Endothelial cell of umbilical vein (primary cell): ENCODE measurements at regions not wholly inside any gene's neighbourhood (a gene's known extent, or its start where the extent isn't known, plus 50 kb on each side); places are given as distances from the start of the nearest gene placed in this dataset.

Experiments used
- BruUV-seq: library from RNA; stranded (reverse); fragments of 400-500 nt; replicated peaks from 2 replicates; lab custom pipeline; 2021; lab: Mats Ljungman, UMichigan
- CTCF ChIA-PET: fragments of 300-600, 350-600 bp; sonication (Branson Sonifier 250); formaldehyde crosslinking; loops from one replicate; lab custom pipeline; 2021; ENCODE audit warnings: antibody characterized with exemption, inconsistent platforms; lab: Charles Lee
- POLR2A ChIA-PET: fragments of 300-600, 350-600 bp; sonication (Branson Sonifier 250); formaldehyde crosslinking; loops from one replicate; lab custom pipeline; 2021; ENCODE audit warnings: antibody characterized with exemption, inconsistent platforms; lab: Charles Lee
- DNase-seq: peaks from one replicate; pipeline ENCODE4 v3.0.0-alpha.2; 2011; ENCODE audit warnings: low read depth, low spot score
- FAIRE-seq: peaks from 2 replicates; lab custom pipeline; 2011; peaks lifted over from hg19 to GRCh38; lab: Jason Lieb, UNC
- H2AFZ ChIP-seq: 2 replicates; pipeline ENCODE4 v1.6.0; 2012; ENCODE audit warnings: low read depth, low read length, control low read depth, inconsistent platforms
- H3K27ac ChIP-seq: 2 replicates; pipeline ENCODE4 v1.5.1; 2011; ENCODE audit warnings: low read depth, mild to moderate bottlenecking, control low read depth, low read length, moderate library complexity; ENCODE audit not compliant: insufficient read depth
- H3K27me3 ChIP-seq, 2 experiments: 2 replicates each; pipeline versions ENCODE4 v1.6.0 to v1.6.1; 2011; ENCODE audit warnings: low read length in 2 of 2, mixed read lengths in 1 of 2; ENCODE audit not compliant: control insufficient read depth in 2 of 2, insufficient read depth in 2 of 2
- H3K36me3 ChIP-seq, 2 experiments: 2 replicates in 1 of 2; 3 replicates in 1 of 2; pipeline ENCODE4 v1.5.1; 2011; ENCODE audit warnings: low read length in 2 of 2, mild to moderate bottlenecking in 1 of 2, moderate library complexity in 1 of 2; ENCODE audit not compliant: control insufficient read depth in 2 of 2, insufficient read depth in 2 of 2; ENCODE audit errors: extremely low read depth in 1 of 2
- H3K4me1 ChIP-seq: 3 replicates; pipeline ENCODE4 v1.5.1; 2011; ENCODE audit warnings: mild to moderate bottlenecking, low read length; ENCODE audit not compliant: control insufficient read depth, insufficient read depth; ENCODE audit errors: extremely low read depth
- H3K4me2 ChIP-seq: 2 replicates; pipeline ENCODE4 v1.6.1; 2011; ENCODE audit warnings: low read length, control low read depth, mixed read lengths; ENCODE audit not compliant: insufficient read depth
- H3K4me3 ChIP-seq, 3 experiments: fragments of 200-600 bp in 1 of 3; sonication (generic), shearing (Covaris generic) in 1 of 3; replicated peaks in 1 of 3; 2 replicates each; pipeline ENCODE4 v1.5.1; 2011 to 2016; ENCODE audit warnings: control low read depth in 3 of 3, low read length in 3 of 3, mild to moderate bottlenecking in 2 of 3, inconsistent platforms in 1 of 3, low read depth in 1 of 3, moderate library complexity in 1 of 3; ENCODE audit not compliant: insufficient read depth in 1 of 3
- H3K79me2 ChIP-seq: 2 replicates; pipeline ENCODE4 v1.6.0; 2012; ENCODE audit warnings: low read length, inconsistent platforms; ENCODE audit not compliant: control insufficient read depth, insufficient read depth
- H3K9ac ChIP-seq: replicated peaks from 2 replicates; pipeline ENCODE3; 2011; ENCODE audit warnings: low read length, control low read depth; ENCODE audit not compliant: insufficient read depth; ENCODE audit errors: extremely low read depth
- H3K9me1 ChIP-seq: replicated peaks from 3 replicates; pipeline ENCODE4 v1.6.0; 2011; ENCODE audit warnings: mild to moderate bottlenecking, low read length; ENCODE audit not compliant: control insufficient read depth, insufficient read depth; ENCODE audit errors: extremely low read depth
- H3K9me3 ChIP-seq: replicated peaks from 2 replicates; pipeline ENCODE4 v1.5.1; 2012; ENCODE audit warnings: low read length, inconsistent platforms; ENCODE audit not compliant: control insufficient read depth, insufficient read depth
- H4K20me1 ChIP-seq: replicated peaks from 2 replicates; pipeline ENCODE3; 2011; ENCODE audit warnings: mild to moderate bottlenecking, low read length; ENCODE audit not compliant: control insufficient read depth, insufficient read depth; ENCODE audit errors: extremely low read depth
- EZH2 ChIP-seq: IDR thresholded peaks from 2 replicates; pipeline ENCODE4 v1.6.1; 2012; ENCODE audit warnings: borderline replicate concordance, low read depth, mild to moderate bottlenecking, moderate library complexity, low read length, inconsistent platforms; ENCODE audit not compliant: severe bottlenecking
- FOS ChIP-seq: IDR thresholded peaks from 2 replicates; pipeline ENCODE4 v1.6.1; 2011; ENCODE audit warnings: mild to moderate bottlenecking, low read length, moderate library complexity, borderline replicate concordance; ENCODE audit not compliant: insufficient read depth
- GATA2 ChIP-seq: IDR thresholded peaks from 2 replicates; pipeline ENCODE4 v1.7.0; 2011; ENCODE audit warnings: low read depth, mild to moderate bottlenecking, moderate library complexity, mixed read lengths, low read length; ENCODE audit not compliant: insufficient read length, insufficient read depth
- JUN ChIP-seq: IDR thresholded peaks from 2 replicates; pipeline ENCODE4 v1.6.1; 2011; ENCODE audit warnings: borderline replicate concordance, low read depth; ENCODE audit not compliant: insufficient read length, insufficient read depth
- MYC ChIP-seq: IDR thresholded peaks from one replicate; pipeline ENCODE4 v1.6.1; 2011; ENCODE audit warnings: mild to moderate bottlenecking, low read depth, low read length
- POLR2A ChIP-seq: IDR thresholded peaks from 2 replicates; pipeline ENCODE4 v1.6.1; 2012; ENCODE audit warnings: low read depth, mild to moderate bottlenecking, control low read depth, low read length
- POLR2AphosphoS5 ChIP-seq: IDR thresholded peaks from 2 replicates; pipeline ENCODE4 v1.6.1; 2012; ENCODE audit warnings: low read depth, mild to moderate bottlenecking, control low read depth, low read length, moderate library complexity; ENCODE audit not compliant: insufficient read depth
- dilution Hi-C: fragments of 300-500 bp; cut with MboI; formaldehyde crosslinking; loops from one replicate; pipeline ENCODE4 v1.15.0; 2019; ENCODE audit warnings: low sequenced_read_pairs; ENCODE audit not compliant: extremely low pct_ligation_motif_present
- intact Hi-C: fragments of 100-400 bp; cut with micrococcal nuclease; formaldehyde crosslinking; loops from one replicate; pipeline ENCODE4 v1.10.0; 2022
- TF ChIP-seq, protein P1 (sequence below): IDR thresholded peaks from 2 replicates; pipeline ENCODE4 v1.6.1; 2011; ENCODE audit not compliant: insufficient read depth, insufficient read length
- TF ChIP-seq, protein P2 (sequence below), 2 donors: IDR thresholded peaks; 1 replicate in 1 of 2; 2 replicates in 1 of 2; pipeline ENCODE4 v1.5.1; 2011; ENCODE audit warnings: low read length in 2 of 2, mild to moderate bottlenecking in 2 of 2, moderate library complexity in 2 of 2, control low read depth in 1 of 2, inconsistent platforms in 1 of 2, low read depth in 1 of 2; ENCODE audit not compliant: insufficient read depth in 1 of 2; ENCODE audit errors: extremely low read depth in 1 of 2

DNA sequence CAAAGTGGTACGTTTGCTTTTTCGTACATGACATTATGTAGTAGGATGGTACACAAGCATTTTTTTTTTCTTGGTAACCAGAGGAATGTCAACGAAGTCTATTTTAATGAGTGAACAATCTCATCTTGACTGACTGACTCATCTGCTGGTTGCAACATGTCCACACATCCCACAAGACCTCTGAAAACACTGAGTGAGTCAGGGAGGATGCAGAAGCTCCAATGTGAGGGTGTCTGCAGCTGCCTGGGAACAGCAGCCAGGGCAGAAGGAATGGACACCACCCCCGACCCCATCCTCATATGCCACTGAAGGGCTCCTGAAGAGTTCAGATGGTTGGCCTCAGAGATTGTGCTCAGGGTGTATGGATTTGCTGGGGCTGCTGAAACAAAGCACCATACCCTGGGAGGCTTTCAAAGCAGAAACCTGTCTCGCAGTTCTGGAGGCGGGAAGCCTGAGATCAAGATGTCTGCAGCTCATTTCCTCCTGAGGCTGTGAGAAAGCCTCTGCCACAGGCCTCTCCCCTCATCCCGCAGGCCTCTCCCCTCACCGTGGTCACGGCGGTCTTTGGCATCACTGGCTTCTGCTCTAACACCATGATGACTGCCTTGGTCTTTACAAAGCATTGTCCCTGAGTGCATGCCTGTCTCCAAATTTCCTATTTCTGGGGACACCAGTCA is 124.6 kb downstream of the LRATD1 start:
- Histone ChIP-seq H3K27ac (no peak overlapping the region), H3K4me2 (no peak overlapping the region), H3K4me1 (no peaks in the 10 kb centered on the region), H2AFZ (no peak overlapping the region), H3K9me3 (peaks cover 6% of the 10 kb centered on the region), H3K79me2 (no peaks in the 10 kb centered on the region), H3K4me3 (no peak overlapping the region), H3K36me3 (no peaks in the 10 kb centered on the region), H3K9me1 (no peaks in the 10 kb centered on the region), H4K20me1 (no peaks in the 10 kb centered on the region), H3K27me3 (no peaks in the 10 kb centered on the region), H3K9ac (no peak overlapping the region)
- FAIRE-seq (no peak), DNase-seq (no peak)
- no peak for TF ChIP-seq JUN
- TF ChIP-seq FOS, result no peak
- TF ChIP-seq POLR2AphosphoS5, result no peak
- TF ChIP-seq POLR2A, result no peak
- TF ChIP-seq MYC, result no peak
- CTCF ChIA-PET, result no interaction called here
- no TSS peak for BruUV-seq
- POLR2A ChIA-PET, result no interaction called here
- intact Hi-C loops (no loop called here), dilution Hi-C loops (no loop called here)

DNA sequence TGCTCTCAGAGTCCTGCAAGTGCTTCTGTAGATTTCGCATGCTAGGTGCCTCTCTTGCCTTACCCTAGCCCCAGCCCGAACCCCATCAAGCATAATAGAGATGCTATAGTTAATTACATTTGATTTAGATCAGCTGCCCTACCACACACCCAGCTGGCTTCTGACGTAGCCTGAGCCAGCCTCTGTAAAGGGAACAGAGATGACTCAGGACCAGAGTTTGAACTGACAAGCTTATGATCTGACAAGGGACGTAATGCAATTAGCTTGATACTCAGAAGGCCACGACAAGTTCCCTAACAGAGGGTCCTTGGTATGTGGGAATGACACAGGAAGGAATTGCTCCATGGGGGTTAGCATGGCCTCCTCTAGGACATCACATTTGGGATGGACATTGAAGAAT is 126.6 kb downstream of the LRATD1 start:
- ChIA-PET CTCF (no interaction called here), POLR2A (no interaction called here)
- no peaks in the 10 kb centered on the region for H3K4me1 ChIP-seq
- dilution Hi-C loops, result no loop called here
- no peaks in the 10 kb centered on the region for H3K27me3 ChIP-seq
- H2AFZ ChIP-seq, result no peak overlapping the region
- no peak for DNase-seq
- no peaks in the 10 kb centered on the region for H4K20me1 ChIP-seq
- H3K36me3 ChIP-seq, result no peaks in the 10 kb centered on the region
- H3K27ac ChIP-seq, result no peak overlapping the region
- FAIRE-seq, result no peak
- no TSS peak for BruUV-seq
- no peaks in the 10 kb centered on the region for H3K79me2 ChIP-seq
- no peak overlapping the region for H3K4me2 ChIP-seq
- no peak overlapping the region for H3K4me3 ChIP-seq
- H3K9me3 ChIP-seq, result peaks cover 7% of the 10 kb centered on the region
- intact Hi-C loops, result no loop called here
- no peaks in the 10 kb centered on the region for H3K9me1 ChIP-seq
- TF ChIP-seq FOS (no peak), POLR2A (no peak), JUN (no peak), GATA2 (no peak), POLR2AphosphoS5 (no peak), EZH2 (no peak), MYC (no peak)
- TF ChIP-seq, protein P1, sequence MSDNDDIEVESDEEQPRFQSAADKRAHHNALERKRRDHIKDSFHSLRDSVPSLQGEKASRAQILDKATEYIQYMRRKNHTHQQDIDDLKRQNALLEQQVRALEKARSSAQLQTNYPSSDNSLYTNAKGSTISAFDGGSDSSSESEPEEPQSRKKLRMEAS, result no peak
- TF ChIP-seq, protein P2, sequence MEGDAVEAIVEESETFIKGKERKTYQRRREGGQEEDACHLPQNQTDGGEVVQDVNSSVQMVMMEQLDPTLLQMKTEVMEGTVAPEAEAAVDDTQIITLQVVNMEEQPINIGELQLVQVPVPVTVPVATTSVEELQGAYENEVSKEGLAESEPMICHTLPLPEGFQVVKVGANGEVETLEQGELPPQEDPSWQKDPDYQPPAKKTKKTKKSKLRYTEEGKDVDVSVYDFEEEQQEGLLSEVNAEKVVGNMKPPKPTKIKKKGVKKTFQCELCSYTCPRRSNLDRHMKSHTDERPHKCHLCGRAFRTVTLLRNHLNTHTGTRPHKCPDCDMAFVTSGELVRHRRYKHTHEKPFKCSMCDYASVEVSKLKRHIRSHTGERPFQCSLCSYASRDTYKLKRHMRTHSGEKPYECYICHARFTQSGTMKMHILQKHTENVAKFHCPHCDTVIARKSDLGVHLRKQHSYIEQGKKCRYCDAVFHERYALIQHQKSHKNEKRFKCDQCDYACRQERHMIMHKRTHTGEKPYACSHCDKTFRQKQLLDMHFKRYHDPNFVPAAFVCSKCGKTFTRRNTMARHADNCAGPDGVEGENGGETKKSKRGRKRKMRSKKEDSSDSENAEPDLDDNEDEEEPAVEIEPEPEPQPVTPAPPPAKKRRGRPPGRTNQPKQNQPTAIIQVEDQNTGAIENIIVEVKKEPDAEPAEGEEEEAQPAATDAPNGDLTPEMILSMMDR (IDR thresholded peaks at IDR 0.05; ENCODE audit: extremely low read depth in 1 of 2, insufficient read depth in 1 of 2, low read depth in 1 of 2, low read length in 2 of 2), result no peak
- H3K9ac ChIP-seq, result no peak overlapping the region
